ENCODE measurements at regions not wholly inside any gene's neighbourhood (a gene's known extent, or its start where the extent isn't known, plus 50 kb on each side); places are given as distances from the start of the nearest gene placed in this dataset.
A peak's percentile ranks its signal among the peaks of the same experiment; 100 is the strongest.

- DNase-seq: no peak
Observed at GRCh38 chr2:14235667-14236066, 396.9 kb upstream of the LRATD1 start.

GRCh38 chr2:14237902-14238301 lies 394.6 kb upstream of the LRATD1 start:
- no peak for DNase-seq

- no peak for DNase-seq
Observed at GRCh38 chr2:14239605-14240004, 392.9 kb upstream of the LRATD1 start.

GRCh38 chr2:14240868-14241267 lies 391.6 kb upstream of the LRATD1 start:
- DNase-seq: no peak

- DNase-seq: no peak
Observed at GRCh38 chr2:14245901-14246300, 386.6 kb upstream of the LRATD1 start.

GRCh38 chr2:14255135-14255820 lies 377.2 kb upstream of the LRATD1 start:
- DNase-seq: no peak

- DNase-seq: peak; percentile 15
Observed at GRCh38 chr2:14256890-14257289, 375.6 kb upstream of the LRATD1 start.

GRCh38 chr2:14257801-14258507 lies 374.6 kb upstream of the LRATD1 start:
- DNase-seq: no peak

- DNase-seq: no peak
Observed at GRCh38 chr2:14261771-14262170, 370.7 kb upstream of the LRATD1 start.

GRCh38 chr2:14263053-14263452 lies 369.5 kb upstream of the LRATD1 start:
- no peak for DNase-seq

GRCh38 chr2:14270036-14270582 lies 362.4 kb upstream of the LRATD1 start:
- DNase-seq: no peak

- DNase-seq: no peak
Observed at GRCh38 chr2:14272396-14273075, 360.0 kb upstream of the LRATD1 start.

GRCh38 chr2:14273650-14274049 lies 358.9 kb upstream of the LRATD1 start:
- no peak for DNase-seq

- DNase-seq: no peak
Observed at GRCh38 chr2:14284244-14284643, 348.3 kb upstream of the LRATD1 start.

- DNase-seq: no peak
Observed at GRCh38 chr2:14285812-14286211, 346.7 kb upstream of the LRATD1 start.

GRCh38 chr2:14288016-14288415 lies 344.5 kb upstream of the LRATD1 start:
- DNase-seq: no peak

GRCh38 chr2:14292964-14293363 lies 339.6 kb upstream of the LRATD1 start:
- DNase-seq: no peak

- DNase-seq: no peak
Observed at GRCh38 chr2:14297340-14297739, 335.2 kb upstream of the LRATD1 start.

GRCh38 chr2:14297906-14298305 lies 334.6 kb upstream of the LRATD1 start:
- no peak for DNase-seq

- no peak for DNase-seq
Observed at GRCh38 chr2:14301331-14301730, 331.2 kb upstream of the LRATD1 start.

- DNase-seq: no peak
Observed at GRCh38 chr2:14303366-14304115, 329.0 kb upstream of the LRATD1 start.

- no peak for DNase-seq
Observed at GRCh38 chr2:14304326-14304725, 328.2 kb upstream of the LRATD1 start.

GRCh38 chr2:14306268-14306861 lies 326.2 kb upstream of the LRATD1 start:
- no peak for DNase-seq
